B cell (primary cell): ENCODE measurements at regions not wholly inside any gene's neighbourhood (a gene's known extent, or its start where the extent isn't known, plus 50 kb on each side); places are given as distances from the start of the nearest gene placed in this dataset.

ENCODE experiments used
- ATAC-seq: fragments of 200-7000 bp; cut with Tn5 transposase; one replicate; pipeline ENCODE4 v1.10.0; 2021; ENCODE audit warnings: low read depth, mild to moderate bottlenecking, moderate number of reproducible peaks, moderate library complexity
- CTCF ChIA-PET: fragments of 350-600 bp; sonication (Branson Sonifier 250); formaldehyde crosslinking; loops from one replicate; lab custom pipeline; 2021; ENCODE audit warnings: antibody characterized with exemption, inconsistent platforms; lab: Charles Lee
- POLR2A ChIA-PET: fragments of 350-600 bp; sonication (Branson Sonifier 250); formaldehyde crosslinking; loops from one replicate; lab custom pipeline; 2021; ENCODE audit warnings: antibody characterized with exemption; lab: Charles Lee
- DNase-seq: peaks from one replicate; pipeline ENCODE4 v3.0.0; 2013
- H2AFZ ChIP-seq: 2 replicates; pipeline ENCODE4 v1.6.1; 2012; ENCODE audit warnings: mild to moderate bottlenecking, low read depth, low read length; ENCODE audit not compliant: insufficient read depth, poor library complexity, severe bottlenecking
- H3K27ac ChIP-seq, 2 donors: 1 replicate in 1 of 2; 2 replicates in 1 of 2; pipeline ENCODE4 v1.5.1; 2012 to 2013; ENCODE audit warnings: low read length in 2 of 2, mild to moderate bottlenecking in 2 of 2, moderate library complexity in 1 of 2
- H3K27me3 ChIP-seq, 4 experiments: fragments of 200-600 bp in 1 of 4; sonication (generic) in 1 of 4; replicated peaks in 1 of 4; 1 replicate in 2 of 4; 2 replicates in 2 of 4; pipeline versions ENCODE4 v1.6.1 to v1.7.0; 2013 to 2016; ENCODE audit warnings: low read length in 3 of 4, mild to moderate bottlenecking in 2 of 4, mixed read lengths in 1 of 4, moderate library complexity in 1 of 4; ENCODE audit not compliant: insufficient read depth in 4 of 4, control insufficient read depth in 3 of 4; ENCODE audit errors: control extremely low read depth in 1 of 4
- H3K36me3 ChIP-seq, 2 experiments: replicated peaks in 1 of 2; 1 replicate in 1 of 2; 2 replicates in 1 of 2; pipeline versions ENCODE4 v1.6.1 to v1.7.1; 2013; ENCODE audit warnings: low read length in 1 of 2; ENCODE audit not compliant: insufficient read depth in 2 of 2, control insufficient read depth in 1 of 2; ENCODE audit errors: control extremely low read depth in 1 of 2, extremely low read depth in 1 of 2
- H3K4me1 ChIP-seq, 2 donors: fragments of 200-600 bp in 1 of 2; sonication (generic) in 1 of 2; 1 replicate in 1 of 2; 2 replicates in 1 of 2; pipeline versions ENCODE4 v1.5.1 to v1.6.1; 2013 to 2017; ENCODE audit warnings: low read length in 2 of 2; ENCODE audit not compliant: control insufficient read depth in 2 of 2, insufficient read depth in 2 of 2
- H3K4me2 ChIP-seq: replicated peaks from 2 replicates; pipeline ENCODE3; 2012; ENCODE audit warnings: mild to moderate bottlenecking, low read depth, low read length; ENCODE audit not compliant: poor library complexity, severe bottlenecking
- H3K4me3 ChIP-seq, 5 experiments: fragments of 200-600 bp in 1 of 5; sonication (generic) in 1 of 5; 1 replicate in 3 of 5; 2 replicates in 2 of 5; pipeline versions ENCODE4 v1.5.1 to v1.7.0; 2011 to 2016; ENCODE audit warnings: low read length in 4 of 5, mild to moderate bottlenecking in 4 of 5, low read depth in 2 of 5, control low read depth in 1 of 5, moderate library complexity in 1 of 5; ENCODE audit not compliant: insufficient read depth in 1 of 5; ENCODE audit errors: control extremely low read depth in 1 of 5, extremely low read depth in 1 of 5
- H3K79me2 ChIP-seq: fragments of 200-600 bp; sonication (generic); one replicate; pipeline ENCODE4 v1.6.0; 2016; ENCODE audit warnings: low read length; ENCODE audit not compliant: control insufficient read depth, insufficient read depth
- H3K9ac ChIP-seq: fragments of 200-600 bp; sonication (generic); 2 replicates; pipeline ENCODE4 v1.6.1; 2017; ENCODE audit warnings: mild to moderate bottlenecking, low read length, moderate library complexity
- H3K9me3 ChIP-seq, 3 donors: one replicate each; pipeline versions ENCODE4 v1.6.1 to v1.7.1; 2013; ENCODE audit warnings: low read length in 2 of 3; ENCODE audit not compliant: control insufficient read depth in 2 of 3, insufficient read depth in 1 of 3; ENCODE audit errors: control extremely low read depth in 1 of 3
- H4K20me1 ChIP-seq: 2 replicates; pipeline ENCODE4 v1.6.0; 2012; ENCODE audit warnings: mild to moderate bottlenecking, low read length; ENCODE audit not compliant: insufficient read depth, control insufficient read depth, poor library complexity, severe bottlenecking
- H3K27ac Mint-ChIP-seq: one replicate; pipeline ENCODE4 v1.8.0; 2021; ENCODE audit warnings: mixed read lengths
- H3K27me3 Mint-ChIP-seq: one replicate; pipeline ENCODE4 v1.8.0; 2021; ENCODE audit warnings: mixed read lengths
- H3K4me1 Mint-ChIP-seq: one replicate; pipeline ENCODE4 v1.8.0; 2021; ENCODE audit warnings: mixed read lengths
- H3K4me3 Mint-ChIP-seq: one replicate; pipeline ENCODE4 v1.8.0; 2021; ENCODE audit warnings: mixed read lengths
- H3K9me3 Mint-ChIP-seq: one replicate; pipeline ENCODE4 v1.8.0; 2022; ENCODE audit warnings: mixed read lengths; ENCODE audit not compliant: insufficient read depth
- CTCF ChIP-seq: fragments of 200-600 bp; IDR thresholded peaks from one replicate; pipeline ENCODE4 v1.8.0; 2022; ENCODE audit warnings: antibody characterized with exemption, mild to moderate bottlenecking
- EZH2 ChIP-seq: IDR thresholded peaks from 2 replicates; pipeline ENCODE4 v1.6.1; 2012; ENCODE audit warnings: borderline replicate concordance, low read depth, mild to moderate bottlenecking, moderate library complexity, low read length; ENCODE audit not compliant: insufficient read depth, poor library complexity, severe bottlenecking
- WGBS: methylation state at CpG from one replicate; pipeline ENCODE4 v1.1.5; 2013; ENCODE audit warnings: missing lambda C conversion rate; ENCODE audit not compliant: insufficient coverage; 5-methylcytosine and 5-hydroxymethylcytosine counted together
- intact Hi-C: fragments of 100-400 bp; cut with micrococcal nuclease; formaldehyde crosslinking; loops from one replicate; pipeline ENCODE4 v1.10.0; 2022

GRCh38 chr4:182085051-182085480 lies 158.1 kb upstream of the TENM3 start:
- H3K79me2 ChIP-seq: no peaks in the 10 kb centered on the region

GRCh38 chr4:182089326-182089725 lies 153.9 kb upstream of the TENM3 start:
- H3K9me3 Mint-ChIP-seq: peaks cover 5% of the 10 kb centered on the region
- Histone ChIP-seq H3K4me2 (no peak overlapping the region), H3K4me3 (no peak overlapping the region), H2AFZ (no peak overlapping the region), H3K27me3 (no peaks in the 10 kb centered on the region), H3K27ac (no peak overlapping the region), H3K9me3 (no peaks in the 10 kb centered on the region), H3K36me3 (no peaks in the 10 kb centered on the region), H3K79me2 (no peaks in the 10 kb centered on the region), H4K20me1 (no peaks in the 10 kb centered on the region), H3K4me1 (no peaks in the 10 kb centered on the region), H3K9ac (no peak overlapping the region)
- 80% methylated on average over 1 of the region's 2 CpGs for WGBS
- CTCF ChIA-PET: no interaction called here
- H3K27me3 Mint-ChIP-seq: no peaks in the 10 kb centered on the region
- no peak overlapping the region for H3K4me3 Mint-ChIP-seq
- DNase-seq (no peak), ATAC-seq (no peak)
- intact Hi-C loops: no loop called here
- POLR2A ChIA-PET: no interaction called here
- H3K27ac Mint-ChIP-seq: no peak overlapping the region
- no peaks in the 10 kb centered on the region for H3K4me1 Mint-ChIP-seq
- TF ChIP-seq EZH2: no peak
- no peak for TF ChIP-seq CTCF

More at GRCh38 chr4:182085051-182085480, 158.1 kb upstream of the TENM3 start:
- no peak overlapping the region for H3K27ac ChIP-seq
- no peak overlapping the region for H3K4me2 ChIP-seq
- H3K36me3 ChIP-seq: no peaks in the 10 kb centered on the region
- no peak for DNase-seq
- H3K27me3 ChIP-seq: no peaks in the 10 kb centered on the region
- Mint-ChIP-seq H3K27me3 (no peaks in the 10 kb centered on the region), H3K27ac (no peak overlapping the region), H3K9me3 (peaks cover 3% of the 10 kb centered on the region), H3K4me1 (no peaks in the 10 kb centered on the region), H3K4me3 (no peak overlapping the region)
- TF ChIP-seq EZH2 (no peak), CTCF (no peak)
- H3K4me1 ChIP-seq: no peaks in the 10 kb centered on the region
- H2AFZ ChIP-seq: no peak overlapping the region
- ChIA-PET CTCF (no interaction called here), POLR2A (no interaction called here)
- no peaks in the 10 kb centered on the region for H4K20me1 ChIP-seq
- H3K4me3 ChIP-seq: no peak overlapping the region
- H3K9ac ChIP-seq: no peak overlapping the region
- intact Hi-C loops: no loop called here
- peaks cover 0 to 4% (median 0%) of the 10 kb centered on the region in 3 donors for H3K9me3 ChIP-seq
- no peak for ATAC-seq
- whole genome bisulfite sequencing: no CpG with 5 or more reads among the region's 4 CpGs
